HepG2 (cell line): ENCODE measurements at regions not wholly inside any gene's neighbourhood (a gene's known extent, or its start where the extent isn't known, plus 50 kb on each side); places are given as distances from the start of the nearest gene placed in this dataset.

ENCODE experiments used
- ATAC-seq: fragments of 200-7000 bp; cut with Tn5 transposase; 3 replicates; pipeline ENCODE4 v1.9.1; 2020; ENCODE audit warnings: mild to moderate bottlenecking, moderate library complexity
- BruUV-seq: library from RNA; stranded (reverse); fragments of 400-500 nt; replicated peaks from 2 replicates; lab custom pipeline; 2021; lab: Mats Ljungman, UMichigan
- CTCF ChIA-PET: fragments of 300-600 bp; formaldehyde crosslinking; extraction: SDS; loops from one replicate; lab custom pipeline; 2021; ENCODE audit warnings: low total read pairs, inconsistent platforms, low intra/inter-chr PET ratio; lab: Yijun Ruan, JAX
- POLR2A ChIA-PET: fragments of 350-600 bp; sonication (Branson Sonifier 250); formaldehyde crosslinking; loops from one replicate; lab custom pipeline; 2020; ENCODE audit warnings: antibody characterized with exemption, inconsistent platforms; lab: Yijun Ruan, JAX
- DNase-seq: peaks from one replicate; pipeline ENCODE4 v3.0.0-alpha.2; 2015; ENCODE audit warnings: low spot score
- FAIRE-seq: peaks from 3 replicates; lab custom pipeline; 2011; peaks lifted over from hg19 to GRCh38; lab: Jason Lieb, UNC
- H2AFZ ChIP-seq: one replicate; pipeline ENCODE4 v1.6.1; 2011; ENCODE audit warnings: low read length, inconsistent platforms
- H3K27ac ChIP-seq: fragments of 300-600 bp; 3 replicates; pipeline ENCODE4 v1.8.0; 2011; ENCODE audit warnings: mixed run types, mild to moderate bottlenecking, mixed read lengths, low read length, inconsistent platforms; ENCODE audit not compliant: insufficient read depth; ENCODE audit errors: extremely low read length
- H3K27me3 ChIP-seq, 2 experiments: fragments of 200-600 bp in 1 of 2; 2 replicates in 1 of 2; 3 replicates in 1 of 2; pipeline versions ENCODE4 v1.6.0 to v1.8.0; 2011; ENCODE audit warnings: low read length in 2 of 2, mild to moderate bottlenecking in 2 of 2, moderate library complexity in 2 of 2, inconsistent platforms in 1 of 2; ENCODE audit not compliant: insufficient read depth in 2 of 2, control insufficient read depth in 1 of 2
- H3K36me3 ChIP-seq, 2 experiments: fragments of 200-600 bp in 1 of 2; replicated peaks in 1 of 2; 2 replicates in 1 of 2; 3 replicates in 1 of 2; pipeline versions ENCODE4 v1.5.1 to v1.8.0; 2011; ENCODE audit warnings: low read length in 2 of 2, inconsistent platforms in 1 of 2; ENCODE audit not compliant: insufficient read depth in 2 of 2, control insufficient read depth in 1 of 2
- H3K4me1 ChIP-seq: 2 replicates; pipeline ENCODE4 v1.5.1; 2012; ENCODE audit warnings: low read length, inconsistent platforms; ENCODE audit not compliant: insufficient read depth
- H3K4me2 ChIP-seq: 2 replicates; pipeline ENCODE4 v1.6.0; 2011; ENCODE audit warnings: low read depth, low read length, inconsistent platforms
- H3K4me3 ChIP-seq, 3 experiments: fragments of 200-600 bp in 1 of 3; sonication (generic), shearing (Covaris generic) in 1 of 3; replicated peaks in 1 of 3; 2 replicates each; pipeline ENCODE4 v1.5.1; 2011 to 2016; ENCODE audit warnings: low read length in 3 of 3, inconsistent platforms in 2 of 3, low read depth in 2 of 3, mild to moderate bottlenecking in 2 of 3, control low read depth in 1 of 3, mixed read lengths in 1 of 3; ENCODE audit not compliant: insufficient read depth in 1 of 3
- H3K79me2 ChIP-seq: one replicate; pipeline ENCODE4 v1.6.1; 2011; ENCODE audit warnings: low read length, inconsistent platforms; ENCODE audit not compliant: insufficient read depth
- H3K9ac ChIP-seq: 2 replicates; pipeline ENCODE4 v1.6.0; 2011; ENCODE audit warnings: mild to moderate bottlenecking, low read depth, low read length, inconsistent platforms; ENCODE audit not compliant: insufficient read depth
- H3K9me3 ChIP-seq: 2 replicates; pipeline ENCODE4 v1.5.1; 2012; ENCODE audit warnings: mild to moderate bottlenecking, low read length
- H4K20me1 ChIP-seq: 2 replicates; pipeline ENCODE4 v1.6.0; 2011; ENCODE audit warnings: inconsistent platforms, mild to moderate bottlenecking, low read length, moderate library complexity; ENCODE audit not compliant: insufficient read depth
- CSRNP1 ChIP-seq: sonication (generic); formaldehyde crosslinking; IDR thresholded peaks from 2 replicates; pipeline ENCODE4 v1.8.1; 2023; ENCODE audit warnings: mild to moderate bottlenecking, missing genetic modification reagents
- HOXD1 ChIP-seq: sonication (generic); formaldehyde crosslinking; IDR thresholded peaks from 2 replicates; pipeline ENCODE4 v1.5.0; 2020; ENCODE audit warnings: missing genetic modification reagents
- ZFP36 ChIP-seq: fragments of 150-350 bp; IDR thresholded peaks from 2 replicates; pipeline ENCODE4 v1.6.1; 2018; ENCODE audit warnings: borderline replicate concordance, low read length, low read depth; ENCODE audit not compliant: partially characterized antibody
- ZNF879 ChIP-seq: sonication (generic); formaldehyde crosslinking; IDR thresholded peaks from 2 replicates; pipeline ENCODE4 v1.8.1; 2023; ENCODE audit warnings: missing genetic modification reagents
- WGBS: methylation state at CpG from one replicate; pipeline ENCODE4 v1.1.6; 2017; ENCODE audit warnings: low lambda C conversion rate; 5-methylcytosine and 5-hydroxymethylcytosine counted together
- in situ Hi-C: cut with HindIII; loops from 2 replicates; pipeline ENCODE4 v1.10.0; 2017; ENCODE audit warnings: low pct_unique_long_range_greater_than_20kb; ENCODE audit not compliant: extremely low pct_ligation_motif_present
- intact Hi-C: fragments of 100-400 bp; cut with micrococcal nuclease; formaldehyde crosslinking; loops from one replicate; pipeline ENCODE4 v1.10.0; 2022; ENCODE audit not compliant: unreplicated experiment
- TF ChIP-seq, protein P1 (sequence below): sonication (generic); formaldehyde crosslinking; IDR thresholded peaks from 2 replicates; pipeline ENCODE4 v1.5.0; 2020; ENCODE audit warnings: mild to moderate bottlenecking, missing genetic modification reagents, borderline replicate concordance

- FAIRE-seq = no peak
- Histone ChIP-seq H3K4me3 (no peak overlapping the region), H4K20me1 (no peaks in the 10 kb centered on the region), H3K4me1 (no peaks in the 10 kb centered on the region), H3K27me3 (peaks cover 1 to 27% of the 10 kb centered on the region in 2 experiments; a peak in 3 of 5 replicates), H3K27ac (no peak overlapping the region), H3K9me3 (no peaks in the 10 kb centered on the region), H3K9ac (no peak overlapping the region), H3K36me3 (no peaks in the 10 kb centered on the region), H3K4me2 (no peak overlapping the region), H2AFZ (no peak overlapping the region), H3K79me2 (no peaks in the 10 kb centered on the region)
- no TSS peak for BruUV-seq
- WGBS = 58% methylated on average over 2 of the region's 2 CpGs
- POLR2A ChIA-PET = no interaction called here
- intact Hi-C loops = no loop called here
- CTCF ChIA-PET = no interaction called here
- in situ Hi-C loops = no loop called here
- TF ChIP-seq, protein P1, sequence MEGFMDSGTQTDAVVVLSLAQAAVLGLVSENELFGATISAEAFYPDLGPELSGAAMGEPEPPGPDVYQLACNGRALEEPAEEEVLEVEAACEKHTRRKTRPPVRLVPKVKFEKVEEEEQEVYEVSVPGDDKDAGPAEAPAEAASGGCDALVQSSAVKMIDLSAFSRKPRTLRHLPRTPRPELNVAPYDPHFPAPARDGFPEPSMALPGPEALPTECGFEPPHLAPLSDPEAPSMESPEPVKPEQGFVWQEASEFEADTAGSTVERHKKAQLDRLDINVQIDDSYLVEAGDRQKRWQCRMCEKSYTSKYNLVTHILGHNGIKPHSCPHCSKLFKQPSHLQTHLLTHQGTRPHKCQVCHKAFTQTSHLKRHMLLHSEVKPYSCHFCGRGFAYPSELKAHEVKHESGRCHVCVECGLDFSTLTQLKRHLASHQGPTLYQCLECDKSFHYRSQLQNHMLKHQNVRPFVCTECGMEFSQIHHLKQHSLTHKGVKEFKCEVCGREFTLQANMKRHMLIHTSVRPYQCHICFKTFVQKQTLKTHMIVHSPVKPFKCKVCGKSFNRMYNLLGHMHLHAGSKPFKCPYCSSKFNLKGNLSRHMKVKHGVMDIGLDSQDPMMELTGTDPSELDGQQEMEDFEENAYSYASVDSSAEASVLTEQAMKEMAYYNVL = no peak
- no peak for TF ChIP-seq ZFP36
- no peak for TF ChIP-seq HOXD1 (CRISPR knock-in tag)
- no peak for ATAC-seq
- no peak for DNase-seq
Measured at GRCh38 chr6:884570-884969, 191.6 kb upstream of the EXOC2 start.

DNA sequence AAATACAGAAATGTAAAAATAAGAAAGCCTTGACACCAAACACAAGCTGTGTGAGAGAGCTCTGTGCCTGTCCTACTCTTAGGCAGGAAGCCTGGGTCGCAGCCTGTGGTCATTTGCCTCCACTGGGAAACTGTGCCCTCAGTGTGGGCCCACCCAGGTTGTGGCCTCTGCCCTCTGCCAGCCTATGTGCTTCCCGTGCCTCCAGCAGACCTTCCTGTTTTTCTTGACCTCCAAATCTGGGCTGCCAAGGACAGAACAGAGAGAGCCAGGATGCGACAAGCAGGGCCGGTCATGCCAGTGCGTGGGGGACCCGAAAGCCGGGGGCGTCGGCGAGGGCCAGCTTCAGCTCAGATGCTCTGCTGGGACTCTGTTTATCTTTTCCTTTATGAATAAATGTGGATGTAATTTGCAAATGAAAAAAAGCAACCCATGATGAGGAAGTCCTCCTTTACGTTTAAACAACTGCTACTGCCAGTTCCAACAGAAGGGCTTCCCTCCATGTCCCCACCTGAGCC lies 189.2 kb upstream of the EXOC2 start:
- 70% methylated on average over 11 of the region's 11 CpGs for WGBS
- Histone ChIP-seq H3K9me3 (no peaks in the 10 kb centered on the region), H3K36me3 (no peaks in the 10 kb centered on the region), H3K4me2 (no peak overlapping the region), H3K4me3 (no peak overlapping the region), H3K9ac (no peak overlapping the region), H3K27ac (no peak overlapping the region), H4K20me1 (no peaks in the 10 kb centered on the region), H3K27me3 (peaks cover 0 to 41% of the 10 kb centered on the region in 2 experiments; a peak in 3 of 5 replicates), H3K79me2 (no peaks in the 10 kb centered on the region), H3K4me1 (no peaks in the 10 kb centered on the region), H2AFZ (no peak overlapping the region)
- in situ Hi-C loops (no loop called here), intact Hi-C loops (no loop called here)
- ChIA-PET POLR2A (no interaction called here), CTCF (no interaction called here)
- no TSS peak for BruUV-seq
- DNase-seq = no peak
- FAIRE-seq = no peak
- ATAC-seq = no peak
- TF ChIP-seq CSRNP1 (CRISPR knock-in tag) (no peak), ZNF879 (CRISPR knock-in tag) (no peak)
